ENCODE measurements at regions not wholly inside any gene's neighbourhood (a gene's known extent, or its start where the extent isn't known, plus 50 kb on each side); places are given as distances from the start of the nearest gene placed in this dataset.

DNA sequence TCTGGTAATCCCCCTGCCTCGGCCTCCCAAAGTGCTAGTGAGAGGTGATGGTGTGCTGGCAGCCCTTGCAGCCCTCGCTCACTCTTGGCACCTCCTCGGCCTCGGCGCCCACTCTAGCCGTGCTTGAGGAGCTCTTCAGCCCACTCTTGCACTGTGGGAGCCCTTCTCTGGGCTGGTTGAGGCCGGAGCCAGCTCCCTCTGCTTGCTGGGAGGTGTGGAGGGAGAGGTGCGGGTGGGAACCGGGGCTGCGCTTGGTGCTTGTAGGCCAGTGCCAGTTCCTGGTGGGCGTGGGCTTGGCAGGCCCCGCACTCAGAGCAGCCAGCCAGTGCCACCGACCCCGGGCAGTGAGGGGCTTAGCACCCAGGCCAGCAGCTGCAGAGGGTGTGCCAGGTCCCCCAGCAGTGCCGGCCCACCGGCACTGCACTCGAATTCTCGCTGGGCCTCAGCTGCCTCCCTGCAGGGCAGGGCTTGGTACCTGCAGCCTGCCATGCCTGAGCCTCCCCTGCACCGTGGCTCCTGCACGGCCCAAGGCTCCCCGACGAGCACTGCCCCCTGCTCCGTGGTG, 189.0 kb upstream of the ASCC3 start:
- no peak overlapping the region for H3K4me2 ChIP-seq (ENCODE audit: low read depth, low read length, poor library complexity, severe bottlenecking)
- H3K4me1 ChIP-seq (ENCODE audit: low read length): no peaks in the 10 kb centered on the region
- no peaks in the 10 kb centered on the region for H3K9me2 ChIP-seq (replicated peaks; ENCODE audit: insufficient read depth, low read length)
- H3K4me3 ChIP-seq (ENCODE audit: low read length): no peak overlapping the region
- no peaks in the 10 kb centered on the region for H3K27me3 ChIP-seq (ENCODE audit: low read length)
- H2AFZ ChIP-seq (ENCODE audit: low read length): no peak overlapping the region
- H4K20me1 ChIP-seq (ENCODE audit: insufficient read depth, low read depth, low read length): no peaks in the 10 kb centered on the region
- no peak overlapping the region for H3K27ac ChIP-seq (ENCODE audit: low read length)
- H3K9ac ChIP-seq (ENCODE audit: low read length): no peak overlapping the region
- no peak for DNase-seq
- H3K36me3 ChIP-seq (ENCODE audit: insufficient read depth, low read length): no peaks in the 10 kb centered on the region
- H3K9me3 ChIP-seq (ENCODE audit: low read length): no peaks in the 10 kb centered on the region
- H3K79me2 ChIP-seq (ENCODE audit: low read length): no peaks in the 10 kb centered on the region

DNA sequence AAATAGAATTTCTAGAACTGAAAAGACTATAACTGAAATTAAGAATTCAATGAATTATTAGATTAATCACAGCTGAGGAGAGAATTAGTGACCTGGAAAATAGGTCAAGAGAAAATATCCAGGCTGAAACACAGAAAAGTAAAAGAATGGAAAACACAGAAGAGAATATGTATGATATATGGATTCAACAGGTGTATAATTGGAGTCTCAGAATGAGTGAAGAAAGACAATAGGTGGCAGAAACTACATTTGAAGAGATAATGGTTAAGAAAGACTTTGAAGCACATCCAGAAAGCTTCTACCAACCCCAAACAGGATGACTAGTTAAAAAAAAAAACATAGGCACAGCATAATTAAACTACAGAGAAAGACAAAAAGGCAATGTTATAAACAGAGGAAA, 196.2 kb upstream of the ASCC3 start:
- Histone ChIP-seq H3K9me3 (ENCODE audit: low read length) (no peaks in the 10 kb centered on the region), H3K4me1 (ENCODE audit: low read length) (no peaks in the 10 kb centered on the region), H3K4me2 (ENCODE audit: low read depth, low read length, poor library complexity, severe bottlenecking) (no peak overlapping the region), H3K36me3 (ENCODE audit: insufficient read depth, low read length) (no peaks in the 10 kb centered on the region), H3K79me2 (ENCODE audit: low read length) (no peaks in the 10 kb centered on the region), H4K20me1 (ENCODE audit: insufficient read depth, low read depth, low read length) (no peaks in the 10 kb centered on the region), H3K9ac (ENCODE audit: low read length) (no peak overlapping the region), H3K9me2 (replicated peaks; ENCODE audit: insufficient read depth, low read length) (no peaks in the 10 kb centered on the region), H2AFZ (ENCODE audit: low read length) (no peak overlapping the region), H3K27ac (ENCODE audit: low read length) (no peak overlapping the region), H3K4me3 (ENCODE audit: low read length) (no peak overlapping the region), H3K27me3 (ENCODE audit: low read length) (no peaks in the 10 kb centered on the region)
- DNase-seq: no peak

DNA sequence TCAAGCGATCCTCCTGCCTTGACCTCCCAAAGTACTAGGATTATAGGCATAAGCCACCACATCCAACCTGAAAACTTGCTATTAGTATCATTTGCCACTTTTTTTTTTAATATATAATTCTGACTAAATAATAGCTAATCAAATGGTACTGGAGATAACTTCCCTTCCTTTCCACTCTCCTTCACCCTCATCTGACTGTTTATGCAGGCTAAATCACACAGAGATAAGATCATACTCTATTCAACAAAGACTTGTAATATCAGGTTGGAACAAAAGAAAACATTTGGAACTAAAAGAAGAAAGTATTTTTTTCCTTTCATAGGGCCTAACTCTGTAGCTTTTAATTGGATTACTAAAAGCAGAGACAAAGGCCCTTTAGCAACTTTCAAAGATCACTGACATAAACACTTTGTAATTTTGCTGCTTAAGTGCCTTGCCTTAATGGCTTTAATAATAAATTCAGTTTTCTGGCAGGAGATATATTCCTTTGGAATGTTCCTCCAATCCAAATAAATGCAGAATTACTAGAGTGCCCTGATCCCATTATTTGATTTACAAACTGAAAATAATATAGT, 198.7 kb upstream of the ASCC3 start:
- Histone ChIP-seq H3K9me3 (ENCODE audit: low read length) (no peaks in the 10 kb centered on the region), H3K27me3 (ENCODE audit: low read length) (no peaks in the 10 kb centered on the region), H3K4me2 (ENCODE audit: low read depth, low read length, poor library complexity, severe bottlenecking) (no peak overlapping the region), H3K4me3 (ENCODE audit: low read length) (no peak overlapping the region), H4K20me1 (ENCODE audit: insufficient read depth, low read depth, low read length) (no peaks in the 10 kb centered on the region), H3K4me1 (ENCODE audit: low read length) (no peaks in the 10 kb centered on the region), H2AFZ (ENCODE audit: low read length) (no peak overlapping the region), H3K27ac (ENCODE audit: low read length) (no peak overlapping the region), H3K9me2 (replicated peaks; ENCODE audit: insufficient read depth, low read length) (no peaks in the 10 kb centered on the region), H3K9ac (ENCODE audit: low read length) (no peak overlapping the region), H3K36me3 (ENCODE audit: insufficient read depth, low read length) (no peaks in the 10 kb centered on the region), H3K79me2 (ENCODE audit: low read length) (no peaks in the 10 kb centered on the region)
- no peak for DNase-seq

DNA sequence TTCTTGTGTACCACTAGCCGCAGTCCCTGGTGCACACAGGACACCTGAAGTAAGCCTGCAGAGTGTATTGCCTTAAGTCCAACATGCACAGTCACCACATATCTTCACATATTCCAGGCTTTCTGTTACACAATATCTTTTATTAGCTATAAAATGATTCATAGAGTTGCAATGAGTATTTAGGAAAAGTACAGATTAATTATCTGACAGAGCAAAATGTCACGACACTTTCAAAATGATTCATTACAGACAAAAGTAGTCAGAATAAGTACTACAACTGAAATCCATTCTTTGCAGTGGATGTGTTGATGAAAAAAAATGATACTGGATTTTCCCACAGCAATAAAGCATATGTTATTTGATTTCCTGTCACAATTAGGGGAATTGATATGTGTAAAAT, 199.5 kb upstream of the ASCC3 start:
- H3K9me2 ChIP-seq (replicated peaks; ENCODE audit: insufficient read depth, low read length): no peaks in the 10 kb centered on the region
- no peaks in the 10 kb centered on the region for H3K79me2 ChIP-seq (ENCODE audit: low read length)
- H4K20me1 ChIP-seq (ENCODE audit: insufficient read depth, low read depth, low read length): no peaks in the 10 kb centered on the region
- H3K4me2 ChIP-seq (ENCODE audit: low read depth, low read length, poor library complexity, severe bottlenecking): no peak overlapping the region
- H3K27ac ChIP-seq (ENCODE audit: low read length): no peak overlapping the region
- H3K4me3 ChIP-seq (ENCODE audit: low read length): no peak overlapping the region
- no peaks in the 10 kb centered on the region for H3K27me3 ChIP-seq (ENCODE audit: low read length)
- H2AFZ ChIP-seq (ENCODE audit: low read length): no peak overlapping the region
- no peaks in the 10 kb centered on the region for H3K4me1 ChIP-seq (ENCODE audit: low read length)
- no peak overlapping the region for H3K9ac ChIP-seq (ENCODE audit: low read length)
- no peak for DNase-seq
- no peaks in the 10 kb centered on the region for H3K9me3 ChIP-seq (ENCODE audit: low read length)
- no peaks in the 10 kb centered on the region for H3K36me3 ChIP-seq (ENCODE audit: insufficient read depth, low read length)

DNA sequence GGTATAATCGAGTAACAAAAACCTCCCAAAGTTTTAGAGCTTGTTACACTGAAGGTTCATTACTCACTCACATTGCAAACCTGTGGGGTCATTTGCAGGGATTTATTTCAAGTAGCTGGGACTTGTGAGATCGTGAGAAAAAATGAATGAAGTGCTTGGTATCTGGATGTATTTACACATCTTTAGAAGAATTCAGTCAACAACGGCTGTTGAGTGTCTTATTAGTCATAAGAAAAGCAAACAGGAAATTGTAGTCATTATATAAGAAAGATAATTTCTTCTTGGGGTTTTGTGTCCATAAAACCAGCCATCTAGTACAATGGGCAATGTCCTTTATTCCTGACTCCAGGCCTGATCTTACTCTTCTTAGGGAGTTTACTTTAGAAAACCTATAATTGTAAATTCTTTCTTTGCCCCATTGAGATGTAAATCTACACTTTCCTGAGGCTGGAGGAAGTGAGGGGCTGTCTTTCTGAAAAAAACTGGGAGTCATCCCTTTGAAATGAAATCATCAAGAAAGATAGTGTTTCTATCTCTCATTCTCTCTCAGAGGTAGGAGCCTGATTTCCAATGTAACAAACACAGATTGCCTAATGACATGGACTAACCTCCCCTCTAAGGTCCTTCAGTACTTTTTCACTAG, 202.5 kb upstream of the ASCC3 start:
- no peaks in the 10 kb centered on the region for H3K4me1 ChIP-seq (ENCODE audit: low read length)
- no peaks in the 10 kb centered on the region for H4K20me1 ChIP-seq (ENCODE audit: insufficient read depth, low read depth, low read length)
- H3K27me3 ChIP-seq (ENCODE audit: low read length): no peaks in the 10 kb centered on the region
- H3K9me3 ChIP-seq (ENCODE audit: low read length): no peaks in the 10 kb centered on the region
- H2AFZ ChIP-seq (ENCODE audit: low read length): no peak overlapping the region
- no peak overlapping the region for H3K4me3 ChIP-seq (ENCODE audit: low read length)
- no peak for DNase-seq
- no peaks in the 10 kb centered on the region for H3K36me3 ChIP-seq (ENCODE audit: insufficient read depth, low read length)
- no peak overlapping the region for H3K27ac ChIP-seq (ENCODE audit: low read length)
- no peaks in the 10 kb centered on the region for H3K79me2 ChIP-seq (ENCODE audit: low read length)
- no peaks in the 10 kb centered on the region for H3K9me2 ChIP-seq (replicated peaks; ENCODE audit: insufficient read depth, low read length)
- no peak overlapping the region for H3K9ac ChIP-seq (ENCODE audit: low read length)
- H3K4me2 ChIP-seq (ENCODE audit: low read depth, low read length, poor library complexity, severe bottlenecking): no peak overlapping the region

DNA sequence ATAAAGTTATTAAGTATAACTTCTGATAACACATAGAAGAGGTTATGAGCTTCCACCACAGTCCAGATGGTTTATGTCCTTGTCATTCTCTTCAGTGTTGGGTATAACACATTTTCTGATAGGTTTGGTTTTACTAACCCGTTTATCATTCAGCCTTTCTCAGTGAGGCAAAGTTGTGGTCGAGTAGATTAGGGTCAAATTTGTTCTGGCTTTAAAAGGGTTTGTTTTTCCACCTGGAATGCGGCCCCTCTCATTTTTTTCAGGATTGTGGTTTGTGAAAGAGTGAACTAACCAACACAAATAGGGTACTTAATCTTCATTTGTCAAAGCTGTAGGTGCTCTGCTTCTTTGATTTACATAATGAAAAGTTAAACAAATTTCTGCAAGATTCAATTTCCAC, 204.2 kb upstream of the ASCC3 start:
- no peaks in the 10 kb centered on the region for H4K20me1 ChIP-seq (ENCODE audit: insufficient read depth, low read depth, low read length)
- H3K4me1 ChIP-seq (ENCODE audit: low read length): no peaks in the 10 kb centered on the region

DNA sequence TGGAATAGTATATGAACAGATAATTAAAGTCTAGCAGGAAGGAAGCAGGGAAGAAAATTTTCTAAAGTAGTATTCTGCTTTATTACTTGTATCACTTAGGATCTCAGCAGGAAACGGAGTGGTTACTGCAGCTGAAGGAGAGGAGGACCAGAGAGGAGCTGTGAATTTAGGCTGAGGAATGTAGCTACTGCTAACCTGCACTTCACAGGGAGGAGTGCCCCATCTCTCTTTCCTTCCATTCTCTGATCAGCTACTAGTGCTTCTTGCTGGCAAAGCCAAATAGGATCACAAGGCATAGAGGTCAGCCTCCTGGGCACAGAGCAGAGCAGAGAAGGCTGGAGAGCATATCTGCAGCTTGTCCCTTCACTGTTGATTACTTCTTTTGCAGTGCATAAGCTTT, 205.3 kb upstream of the ASCC3 start:
- Histone ChIP-seq H3K4me2 (ENCODE audit: low read depth, low read length, poor library complexity, severe bottlenecking) (no peak overlapping the region), H3K27ac (ENCODE audit: low read length) (no peak overlapping the region), H2AFZ (ENCODE audit: low read length) (no peak overlapping the region), H3K9me2 (replicated peaks; ENCODE audit: insufficient read depth, low read length) (no peaks in the 10 kb centered on the region), H3K9me3 (ENCODE audit: low read length) (peaks cover 12% of the 10 kb centered on the region), H3K4me1 (ENCODE audit: low read length) (no peaks in the 10 kb centered on the region), H3K4me3 (ENCODE audit: low read length) (no peak overlapping the region), H3K9ac (ENCODE audit: low read length) (no peak overlapping the region), H3K27me3 (ENCODE audit: low read length) (no peaks in the 10 kb centered on the region), H4K20me1 (ENCODE audit: insufficient read depth, low read depth, low read length) (no peaks in the 10 kb centered on the region), H3K79me2 (ENCODE audit: low read length) (no peaks in the 10 kb centered on the region), H3K36me3 (ENCODE audit: insufficient read depth, low read length) (no peaks in the 10 kb centered on the region)
- DNase-seq: no peak

More for the DNA sequence above, 204.2 kb upstream of the ASCC3 start:
- H3K9ac ChIP-seq (ENCODE audit: low read length): no peak overlapping the region
- H3K27me3 ChIP-seq (ENCODE audit: low read length): no peaks in the 10 kb centered on the region
- H2AFZ ChIP-seq (ENCODE audit: low read length): no peak overlapping the region
- no peak overlapping the region for H3K27ac ChIP-seq (ENCODE audit: low read length)
- no peaks in the 10 kb centered on the region for H3K9me2 ChIP-seq (replicated peaks; ENCODE audit: insufficient read depth, low read length)
- no peaks in the 10 kb centered on the region for H3K79me2 ChIP-seq (ENCODE audit: low read length)
- no peak overlapping the region for H3K4me3 ChIP-seq (ENCODE audit: low read length)
- no peaks in the 10 kb centered on the region for H3K36me3 ChIP-seq (ENCODE audit: insufficient read depth, low read length)
- peaks cover 1% of the 10 kb centered on the region for H3K9me3 ChIP-seq (ENCODE audit: low read length)
- no peak overlapping the region for H3K4me2 ChIP-seq (ENCODE audit: low read depth, low read length, poor library complexity, severe bottlenecking)
- DNase-seq: no peak

DNA sequence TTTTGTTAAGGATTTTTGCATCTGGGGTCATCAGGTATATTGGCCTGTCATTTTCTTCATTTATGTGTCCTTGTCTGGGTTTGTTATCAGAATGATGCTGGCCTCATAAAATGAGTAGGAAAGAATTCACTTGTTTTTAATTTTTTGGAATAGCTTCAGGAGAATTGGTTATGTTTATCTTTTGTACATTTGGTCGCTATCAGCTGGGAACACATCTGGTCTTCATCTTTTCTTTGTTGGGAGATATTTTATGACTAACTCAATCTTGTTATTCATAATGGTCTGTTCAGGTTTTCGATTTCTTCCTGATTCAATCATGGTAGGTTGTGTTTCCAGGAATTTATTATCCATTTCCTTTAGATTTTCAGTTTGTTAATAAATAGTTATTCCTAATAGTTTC, 207.5 kb upstream of the ASCC3 start:
- Histone ChIP-seq H4K20me1 (ENCODE audit: insufficient read depth, low read depth, low read length) (no peaks in the 10 kb centered on the region), H3K4me3 (ENCODE audit: low read length) (no peak overlapping the region), H3K4me2 (ENCODE audit: low read depth, low read length, poor library complexity, severe bottlenecking) (no peak overlapping the region), H3K36me3 (ENCODE audit: insufficient read depth, low read length) (no peaks in the 10 kb centered on the region), H3K9ac (ENCODE audit: low read length) (no peak overlapping the region), H3K9me3 (ENCODE audit: low read length) (peaks cover 12% of the 10 kb centered on the region), H3K27ac (ENCODE audit: low read length) (no peak overlapping the region), H3K4me1 (ENCODE audit: low read length) (no peaks in the 10 kb centered on the region), H2AFZ (ENCODE audit: low read length) (no peak overlapping the region), H3K79me2 (ENCODE audit: low read length) (no peaks in the 10 kb centered on the region), H3K27me3 (ENCODE audit: low read length) (no peaks in the 10 kb centered on the region), H3K9me2 (replicated peaks; ENCODE audit: insufficient read depth, low read length) (no peaks in the 10 kb centered on the region)
- no peak for DNase-seq

All from Karpas-422 (cell line).